ENCODE measurements at regions not wholly inside any gene's neighbourhood (a gene's known extent, or its start where the extent isn't known, plus 50 kb on each side); places are given as distances from the start of the nearest gene placed in this dataset.

GRCh38 chr15:86021281-86022264, 58.1 kb upstream of the AGBL1 start (continued):
- TF ChIP-seq REST (IDR thresholded peaks at IDR 0.05; ENCODE audit: low read depth, low read length) = no peak
- TF ChIP-seq CHD2 (IDR thresholded peaks at IDR 0.05; ENCODE audit: low read length, partially characterized antibody) = no peak
- TF ChIP-seq RAD21 (IDR thresholded peaks at IDR 0.05; ENCODE audit: low read length) = no peak
- no peak for TF ChIP-seq IRF3 (IDR thresholded peaks at IDR 0.05; ENCODE audit: low read depth, low read length)
- peak in 1 of 2 experiments; percentile 38; a peak in 1 of 4 replicates for TF ChIP-seq EP300 (IDR thresholded peaks at IDR 0.05; ENCODE audit: borderline replicate concordance in 1 of 2, low read depth in 1 of 2, low read length in 1 of 2)
- TF ChIP-seq RXRA (IDR thresholded peaks at IDR 0.05; ENCODE audit: borderline replicate concordance, low read depth) = no peak
- TF ChIP-seq NRF1 (IDR thresholded peaks at IDR 0.05; ENCODE audit: low read depth, low read length) = no peak
- no peak for TF ChIP-seq SIN3A (IDR thresholded peaks at IDR 0.05; ENCODE audit: borderline replicate concordance, low read depth, low read length)

- Histone ChIP-seq H3K9me2 (no peaks in the 10 kb centered on the region), H3K4me3 (ENCODE audit: low read depth in 2 of 2, low read length in 1 of 2) (no peak overlapping the region), H4K20me1 (ENCODE audit: insufficient read depth) (no peaks in the 10 kb centered on the region), H3F3A (replicated peaks; ENCODE audit: insufficient read depth) (no peaks in the 10 kb centered on the region), H3K9ac (no peak overlapping the region), H2AFZ (ENCODE audit: low read depth) (no peak overlapping the region), H3K9me3 (no peaks in the 10 kb centered on the region), H3K4me1 (ENCODE audit: control insufficient read depth in 1 of 2, insufficient read depth in 2 of 2, low read depth in 1 of 2, low read length in 1 of 2) (no peaks in the 10 kb centered on the region), H3K4me2 (no peak overlapping the region), H3K36me3 (replicated peaks in 1 of 2; ENCODE audit: control insufficient read depth in 1 of 2, insufficient read depth in 2 of 2, low read length in 1 of 2) (no peaks in the 10 kb centered on the region), H3K27me3 (ENCODE audit: insufficient read depth) (no peaks in the 10 kb centered on the region), H3K27ac (ENCODE audit: low read depth in 2 of 2, low read length in 1 of 2) (no peak overlapping the region), H3K79me2 (ENCODE audit: insufficient read depth) (no peaks in the 10 kb centered on the region)
- ChIA-PET POLR2A (no interaction called here), CTCF (no interaction called here)
- WGBS (ENCODE audit: low lambda C conversion rate) = 32% methylated on average over 4 of the region's 4 CpGs
- no peak for DNase-seq
- TF ChIP-seq USF1 (IDR thresholded peaks at IDR 0.05; ENCODE audit: borderline replicate concordance, low read depth) = no peak
- no peak for TF ChIP-seq POLR2AphosphoS5 (IDR thresholded peaks at IDR 0.05; ENCODE audit: low read depth, low read length)
- TF ChIP-seq ZBTB33 (IDR thresholded peaks at IDR 0.05; ENCODE audit: borderline replicate concordance, low read depth) = no peak
- no peak for TF ChIP-seq YY1 (IDR thresholded peaks at IDR 0.05; ENCODE audit: low read depth)
- no peak for TF ChIP-seq EZH2phosphoT487 (IDR thresholded peaks at IDR 0.05; ENCODE audit: borderline replicate concordance, low read depth)
- no peak for TF ChIP-seq ELF1 (IDR thresholded peaks at IDR 0.05)
- no peak for TF ChIP-seq GABPA (IDR thresholded peaks at IDR 0.05; ENCODE audit: low read depth)
- no peak for TF ChIP-seq RAD21 (IDR thresholded peaks at IDR 0.05; ENCODE audit: low read length)
- no peak for TF ChIP-seq REST (IDR thresholded peaks at IDR 0.05; ENCODE audit: low read depth, low read length)
- TF ChIP-seq PBX3 (IDR thresholded peaks at IDR 0.05) = no peak
- TF ChIP-seq RXRA (IDR thresholded peaks at IDR 0.05; ENCODE audit: borderline replicate concordance, low read depth) = no peak
These were observed 50.7 kb upstream of the AGBL1 start for GRCh38 chr15:86028961-86029360.

Data from SK-N-SH (cell line).